Panc1 (cell line): ENCODE measurements at regions not wholly inside any gene's neighbourhood (a gene's known extent, or its start where the extent isn't known, plus 50 kb on each side); places are given as distances from the start of the nearest gene placed in this dataset.
"Not testable (repeated sequence)": the region's sequence is repeated elsewhere in the genome, so short reads cannot be mapped to it uniquely, and the experiment has no call there.

Source experiments
- ATAC-seq: fragments of 200-7000 bp; cut with Tn5 transposase; 2 replicates; pipeline ENCODE4 v1.9.1; 2020; ENCODE audit warnings: mild to moderate bottlenecking, moderate library complexity
- BruUV-seq: library from RNA; stranded (reverse); fragments of 400-500 nt; replicated peaks from 2 replicates; lab custom pipeline; 2021; lab: Mats Ljungman, UMichigan
- CTCF ChIA-PET: fragments of 300-600 bp; sonication (Branson Sonifier 250); formaldehyde crosslinking; loops from one replicate; lab custom pipeline; 2022; ENCODE audit warnings: antibody characterized with exemption; lab: Charles Lee
- POLR2A ChIA-PET: fragments of 300-600 bp; sonication (Branson Sonifier 250); formaldehyde crosslinking; loops from one replicate; lab custom pipeline; 2022; ENCODE audit warnings: antibody characterized with exemption; lab: Charles Lee
- DNase-seq: peaks from one replicate; pipeline ENCODE4 v3.0.0-alpha.2; 2010; ENCODE audit warnings: low read depth, low spot score
- H3K27ac ChIP-seq: 2 replicates; pipeline ENCODE4 v1.5.1; 2011; ENCODE audit warnings: mild to moderate bottlenecking, low read length, inconsistent platforms
- H3K27me3 ChIP-seq: fragments of 200-500 bp; sonication (Bioruptor generic); 2 replicates; pipeline ENCODE4 v1.6.0; 2014; ENCODE audit warnings: low read length, inconsistent platforms; ENCODE audit not compliant: control insufficient read depth, insufficient read depth
- H3K36me3 ChIP-seq: fragments of 200-500 bp; sonication (Bioruptor generic); 2 replicates; pipeline ENCODE4 v1.5.1; 2014; ENCODE audit warnings: inconsistent platforms, mild to moderate bottlenecking, low read length, moderate library complexity; ENCODE audit not compliant: control insufficient read depth, insufficient read depth
- H3K4me1 ChIP-seq: 2 replicates; pipeline ENCODE4 v1.5.1; 2011; ENCODE audit warnings: inconsistent platforms, mild to moderate bottlenecking, low read length, moderate library complexity; ENCODE audit not compliant: control insufficient read depth, insufficient read depth
- H3K4me3 ChIP-seq, 2 experiments: 2 replicates each; pipeline ENCODE4 v1.5.1; 2011 to 2012; ENCODE audit warnings: low read depth in 2 of 2, low read length in 2 of 2, mild to moderate bottlenecking in 2 of 2, inconsistent platforms in 1 of 2, moderate library complexity in 1 of 2
- H3K9me3 ChIP-seq: fragments of 200-500 bp; sonication (Bioruptor generic); 2 replicates; pipeline ENCODE4 v1.5.1; 2014; ENCODE audit warnings: low read depth, mild to moderate bottlenecking, inconsistent platforms, low read length, moderate library complexity; ENCODE audit not compliant: control insufficient read depth, insufficient read depth
- POLR2AphosphoS5 ChIP-seq: IDR thresholded peaks from 2 replicates; pipeline ENCODE4 v1.6.1; 2012; ENCODE audit warnings: mild to moderate bottlenecking, low read depth, low read length, moderate library complexity
- SIN3A ChIP-seq: IDR thresholded peaks from 2 replicates; pipeline ENCODE4 v1.6.1; 2012; ENCODE audit warnings: low read depth, mild to moderate bottlenecking, low read length, moderate library complexity, borderline replicate concordance; ENCODE audit not compliant: insufficient read depth
- TCF7L2 ChIP-seq: IDR thresholded peaks from 2 replicates; pipeline ENCODE4 v1.6.1; 2011; ENCODE audit warnings: mild to moderate bottlenecking, low read depth, low read length, inconsistent platforms
- in situ Hi-C: cut with HindIII; loops from 2 replicates; pipeline ENCODE4 v1.10.0; 2016; ENCODE audit warnings: low sequenced_read_pairs, low pct_unique_long_range_greater_than_20kb
- intact Hi-C: fragments of 100-400 bp; cut with micrococcal nuclease; formaldehyde crosslinking; loops from one replicate; pipeline ENCODE4 v1.10.0; 2022; ENCODE audit not compliant: unreplicated experiment
- TF ChIP-seq, protein P1 (sequence below), 2 experiments: IDR thresholded peaks; 2 replicates each; pipeline ENCODE4 v1.6.1; 2011 to 2012; ENCODE audit warnings: low read depth in 2 of 2, control low read depth in 1 of 2, low read length in 1 of 2, mild to moderate bottlenecking in 1 of 2, moderate library complexity in 1 of 2; ENCODE audit not compliant: insufficient read depth in 1 of 2
- TF ChIP-seq, protein P2 (sequence below): fragments of 450-650 bp; IDR thresholded peaks from 2 replicates; pipeline ENCODE4 v1.5.1; 2017; ENCODE audit warnings: mild to moderate bottlenecking

DNA sequence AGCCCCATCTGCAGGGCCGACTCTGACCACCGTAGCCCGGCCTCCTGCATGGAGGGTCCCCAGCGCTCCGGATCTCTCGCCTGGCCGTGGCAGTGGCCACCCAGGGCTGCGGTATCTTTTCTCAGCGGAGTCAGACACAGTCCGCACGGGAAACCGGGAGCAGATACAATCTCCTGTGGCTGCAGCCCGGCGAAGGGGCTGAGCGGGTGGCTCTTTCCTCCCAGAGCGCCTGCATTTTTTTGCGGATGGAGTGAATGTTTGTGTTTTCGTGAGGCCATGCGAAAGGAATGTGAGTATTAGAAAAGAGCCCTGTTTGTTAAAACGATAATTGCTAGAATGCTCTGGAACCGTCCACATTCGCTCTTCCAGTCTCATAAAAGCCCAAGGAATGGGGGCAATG, 53.4 kb upstream of the PTCH1 start:
- ATAC-seq (peak; percentile 57), DNase-seq (no peak)
- CTCF ChIA-PET = no interaction called here

DNA sequence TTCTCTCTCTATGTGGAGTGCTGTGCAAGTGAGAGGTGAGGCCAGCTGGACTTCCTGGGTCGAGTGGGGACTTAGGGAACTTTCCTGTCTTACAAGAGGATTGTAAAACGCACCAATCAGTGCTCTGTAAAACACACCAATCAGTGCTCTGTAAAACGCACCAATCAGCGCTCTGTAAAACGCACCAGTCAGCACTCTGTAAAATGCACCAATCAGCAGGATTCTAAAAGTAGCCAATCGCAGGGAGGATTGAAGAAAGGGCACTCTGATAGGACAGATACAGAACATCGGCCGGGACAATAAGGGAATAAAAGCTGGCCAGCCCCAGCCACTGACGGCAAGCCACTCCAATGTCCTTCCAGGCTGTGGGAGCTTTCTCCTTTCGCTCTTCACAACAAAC, 52.0 kb upstream of the PTCH1 start:
- H3K27ac ChIP-seq, BruUV-seq, CTCF ChIA-PET, H3K9me3 ChIP-seq, intact Hi-C loops, H3K27me3 ChIP-seq, in situ Hi-C loops, ATAC-seq, DNase-seq, H3K4me3 ChIP-seq, H3K36me3 ChIP-seq: not testable (repeated sequence)
- H3K4me1 ChIP-seq = peaks cover 12% of the 10 kb centered on the region
- POLR2A ChIA-PET = interaction anchor here (0.6 kb wide), 1 partner anchor 117 kb away, joined by 3 read pairs; no protein-coding TSS in a partner anchor

More for the DNA sequence above, 53.4 kb upstream of the PTCH1 start:
- Histone ChIP-seq H3K27ac (no peak overlapping the region), H3K9me3 (no peaks in the 10 kb centered on the region), H3K4me1 (peaks cover 12% of the 10 kb centered on the region), H3K27me3 (no peaks in the 10 kb centered on the region), H3K4me3 (no peak overlapping the region), H3K36me3 (no peaks in the 10 kb centered on the region)
- TF ChIP-seq, protein P1, sequence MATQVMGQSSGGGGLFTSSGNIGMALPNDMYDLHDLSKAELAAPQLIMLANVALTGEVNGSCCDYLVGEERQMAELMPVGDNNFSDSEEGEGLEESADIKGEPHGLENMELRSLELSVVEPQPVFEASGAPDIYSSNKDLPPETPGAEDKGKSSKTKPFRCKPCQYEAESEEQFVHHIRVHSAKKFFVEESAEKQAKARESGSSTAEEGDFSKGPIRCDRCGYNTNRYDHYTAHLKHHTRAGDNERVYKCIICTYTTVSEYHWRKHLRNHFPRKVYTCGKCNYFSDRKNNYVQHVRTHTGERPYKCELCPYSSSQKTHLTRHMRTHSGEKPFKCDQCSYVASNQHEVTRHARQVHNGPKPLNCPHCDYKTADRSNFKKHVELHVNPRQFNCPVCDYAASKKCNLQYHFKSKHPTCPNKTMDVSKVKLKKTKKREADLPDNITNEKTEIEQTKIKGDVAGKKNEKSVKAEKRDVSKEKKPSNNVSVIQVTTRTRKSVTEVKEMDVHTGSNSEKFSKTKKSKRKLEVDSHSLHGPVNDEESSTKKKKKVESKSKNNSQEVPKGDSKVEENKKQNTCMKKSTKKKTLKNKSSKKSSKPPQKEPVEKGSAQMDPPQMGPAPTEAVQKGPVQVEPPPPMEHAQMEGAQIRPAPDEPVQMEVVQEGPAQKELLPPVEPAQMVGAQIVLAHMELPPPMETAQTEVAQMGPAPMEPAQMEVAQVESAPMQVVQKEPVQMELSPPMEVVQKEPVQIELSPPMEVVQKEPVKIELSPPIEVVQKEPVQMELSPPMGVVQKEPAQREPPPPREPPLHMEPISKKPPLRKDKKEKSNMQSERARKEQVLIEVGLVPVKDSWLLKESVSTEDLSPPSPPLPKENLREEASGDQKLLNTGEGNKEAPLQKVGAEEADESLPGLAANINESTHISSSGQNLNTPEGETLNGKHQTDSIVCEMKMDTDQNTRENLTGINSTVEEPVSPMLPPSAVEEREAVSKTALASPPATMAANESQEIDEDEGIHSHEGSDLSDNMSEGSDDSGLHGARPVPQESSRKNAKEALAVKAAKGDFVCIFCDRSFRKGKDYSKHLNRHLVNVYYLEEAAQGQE (IDR thresholded peaks at IDR 0.05; ENCODE audit: insufficient read depth in 1 of 2, low read depth in 2 of 2, low read length in 1 of 2) = no peak
- TF ChIP-seq TCF7L2 (no peak), SIN3A (no peak), POLR2AphosphoS5 (no peak)
- TF ChIP-seq, protein P2, sequence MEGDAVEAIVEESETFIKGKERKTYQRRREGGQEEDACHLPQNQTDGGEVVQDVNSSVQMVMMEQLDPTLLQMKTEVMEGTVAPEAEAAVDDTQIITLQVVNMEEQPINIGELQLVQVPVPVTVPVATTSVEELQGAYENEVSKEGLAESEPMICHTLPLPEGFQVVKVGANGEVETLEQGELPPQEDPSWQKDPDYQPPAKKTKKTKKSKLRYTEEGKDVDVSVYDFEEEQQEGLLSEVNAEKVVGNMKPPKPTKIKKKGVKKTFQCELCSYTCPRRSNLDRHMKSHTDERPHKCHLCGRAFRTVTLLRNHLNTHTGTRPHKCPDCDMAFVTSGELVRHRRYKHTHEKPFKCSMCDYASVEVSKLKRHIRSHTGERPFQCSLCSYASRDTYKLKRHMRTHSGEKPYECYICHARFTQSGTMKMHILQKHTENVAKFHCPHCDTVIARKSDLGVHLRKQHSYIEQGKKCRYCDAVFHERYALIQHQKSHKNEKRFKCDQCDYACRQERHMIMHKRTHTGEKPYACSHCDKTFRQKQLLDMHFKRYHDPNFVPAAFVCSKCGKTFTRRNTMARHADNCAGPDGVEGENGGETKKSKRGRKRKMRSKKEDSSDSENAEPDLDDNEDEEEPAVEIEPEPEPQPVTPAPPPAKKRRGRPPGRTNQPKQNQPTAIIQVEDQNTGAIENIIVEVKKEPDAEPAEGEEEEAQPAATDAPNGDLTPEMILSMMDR = no peak
- POLR2A ChIA-PET = no interaction called here
- in situ Hi-C loops = no loop called here
- BruUV-seq = no TSS peak
- intact Hi-C loops = no loop called here
